ENCODE measurements at regions not wholly inside any gene's neighbourhood (a gene's known extent, or its start where the extent isn't known, plus 50 kb on each side); places are given as distances from the start of the nearest gene placed in this dataset.
"Not testable (repeated sequence)": the region's sequence is repeated elsewhere in the genome, so short reads cannot be mapped to it uniquely, and the experiment has no call there.

GRCh38 chr19:30245401-30246039, 126.7 kb upstream of the ZNF536 start:
- DNase-seq: no peak

- DNase-seq: no peak
These were observed 122.3 kb upstream of the ZNF536 start for GRCh38 chr19:30249911-30250310.

GRCh38 chr19:30252214-30252613, 120.0 kb upstream of the ZNF536 start:
- DNase-seq: no peak

- DNase-seq: no peak
These were observed 118.6 kb upstream of the ZNF536 start for GRCh38 chr19:30253581-30253996.

GRCh38 chr19:30254158-30254557, 118.0 kb upstream of the ZNF536 start:
- no peak for DNase-seq

- DNase-seq: no peak
These were observed 117.4 kb upstream of the ZNF536 start for GRCh38 chr19:30254789-30255188.

- DNase-seq: no peak
These were observed 116.2 kb upstream of the ZNF536 start for GRCh38 chr19:30255791-30256495.

GRCh38 chr19:30256496-30256850, 115.7 kb upstream of the ZNF536 start:
- no peak for DNase-seq

- DNase-seq: no peak
These were observed 108.3 kb upstream of the ZNF536 start for GRCh38 chr19:30263830-30264381.

GRCh38 chr19:30265918-30266317, 106.3 kb upstream of the ZNF536 start:
- DNase-seq: not testable (repeated sequence)

GRCh38 chr19:30266687-30267086, 105.5 kb upstream of the ZNF536 start:
- DNase-seq: no peak

- no peak for DNase-seq
These were observed 104.9 kb upstream of the ZNF536 start for GRCh38 chr19:30267332-30267731.

GRCh38 chr19:30268601-30269000, 103.6 kb upstream of the ZNF536 start:
- no peak for DNase-seq

- no peak for DNase-seq
These were observed 102.5 kb upstream of the ZNF536 start for GRCh38 chr19:30269638-30270037.

GRCh38 chr19:30271816-30272215, 100.4 kb upstream of the ZNF536 start:
- DNase-seq: no peak

GRCh38 chr19:30272554-30272953, 99.6 kb upstream of the ZNF536 start:
- DNase-seq: no peak

GRCh38 chr19:30273184-30273583, 99.0 kb upstream of the ZNF536 start:
- DNase-seq: no peak

- DNase-seq: no peak
These were observed 97.2 kb upstream of the ZNF536 start for GRCh38 chr19:30274987-30275386.

GRCh38 chr19:30276011-30276882, 95.9 kb upstream of the ZNF536 start:
- DNase-seq: no peak

GRCh38 chr19:30276883-30277280, 95.3 kb upstream of the ZNF536 start:
- no peak for DNase-seq

GRCh38 chr19:30277941-30278881, 94.0 kb upstream of the ZNF536 start:
- no peak for DNase-seq

GRCh38 chr19:30278882-30279254, 93.3 kb upstream of the ZNF536 start:
- no peak for DNase-seq

All from dermis blood vessel endothelial cell (primary cell).